ENCODE measurements at regions not wholly inside any gene's neighbourhood (a gene's known extent, or its start where the extent isn't known, plus 50 kb on each side); places are given as distances from the start of the nearest gene placed in this dataset.

GRCh38 chr5:91434348-91434747 lies 51.2 kb upstream of the ARRDC3 start:
- TF ChIP-seq CTCF (IDR thresholded peaks at IDR 0.05) (no peak), POLR2A (IDR thresholded peaks at IDR 0.05) (no peak)
